Erythroblast (primary cell): ENCODE measurements at regions not wholly inside any gene's neighbourhood (a gene's known extent, or its start where the extent isn't known, plus 50 kb on each side); places are given as distances from the start of the nearest gene placed in this dataset.

Experiments used
- GATA1 ChIP-seq: IDR thresholded peaks from 2 replicates; pipeline ENCODE4 v1.6.1; 2011; ENCODE audit warnings: low read depth, mild to moderate bottlenecking, control low read depth, low read length, moderate library complexity
- POLR2A ChIP-seq: IDR thresholded peaks from 2 replicates; pipeline ENCODE4 v1.6.1; 2011; ENCODE audit warnings: mild to moderate bottlenecking, low read length

GRCh38 chr13:104872153-104872552, 1663.3 kb downstream of the EFNB2 start:
- TF ChIP-seq POLR2A (no peak), GATA1 (no peak)
